OCI-LY7 (cell line): ENCODE measurements at regions not wholly inside any gene's neighbourhood (a gene's known extent, or its start where the extent isn't known, plus 50 kb on each side); places are given as distances from the start of the nearest gene placed in this dataset.

Source experiments
- EZH2phosphoT487 ChIP-seq: fragments of 200-600 bp; sonication (generic); IDR thresholded peaks from 2 replicates; pipeline ENCODE4 v1.6.1; 2018; ENCODE audit warnings: low read depth, borderline replicate concordance, mild to moderate bottlenecking, mixed run types, antibody characterized with exemption, low read length, moderate library complexity, mixed read lengths
- TF ChIP-seq, protein P1 (sequence below): fragments of 200-600 bp; sonication (generic); conservative IDR thresholded peaks from 2 replicates; pipeline ENCODE4 v1.5.1; 2014; ENCODE audit warnings: mild to moderate bottlenecking, antibody characterized with exemption, low read length, moderate library complexity, mixed read lengths

DNA sequence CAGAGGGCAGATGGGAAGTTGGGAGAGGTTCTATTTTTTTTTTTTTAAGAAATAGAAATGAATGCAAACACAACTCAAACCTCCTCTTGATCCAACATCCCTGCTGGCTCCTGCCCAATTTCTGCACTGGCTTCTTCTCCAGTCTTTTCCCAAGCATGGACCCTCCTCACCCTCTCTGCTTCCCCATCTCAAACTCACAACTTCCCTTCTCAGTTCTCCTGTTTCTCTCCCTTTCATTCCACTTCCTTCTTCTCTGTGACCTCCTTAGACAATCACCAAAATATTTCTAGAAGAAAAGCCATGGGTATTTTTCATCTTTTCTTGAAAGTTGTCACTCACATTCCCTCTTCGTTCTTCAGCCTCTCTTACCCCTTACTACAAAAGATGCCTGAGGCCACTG is 85.2 kb upstream of the VPREB1 start:
- TF ChIP-seq, protein P1, sequence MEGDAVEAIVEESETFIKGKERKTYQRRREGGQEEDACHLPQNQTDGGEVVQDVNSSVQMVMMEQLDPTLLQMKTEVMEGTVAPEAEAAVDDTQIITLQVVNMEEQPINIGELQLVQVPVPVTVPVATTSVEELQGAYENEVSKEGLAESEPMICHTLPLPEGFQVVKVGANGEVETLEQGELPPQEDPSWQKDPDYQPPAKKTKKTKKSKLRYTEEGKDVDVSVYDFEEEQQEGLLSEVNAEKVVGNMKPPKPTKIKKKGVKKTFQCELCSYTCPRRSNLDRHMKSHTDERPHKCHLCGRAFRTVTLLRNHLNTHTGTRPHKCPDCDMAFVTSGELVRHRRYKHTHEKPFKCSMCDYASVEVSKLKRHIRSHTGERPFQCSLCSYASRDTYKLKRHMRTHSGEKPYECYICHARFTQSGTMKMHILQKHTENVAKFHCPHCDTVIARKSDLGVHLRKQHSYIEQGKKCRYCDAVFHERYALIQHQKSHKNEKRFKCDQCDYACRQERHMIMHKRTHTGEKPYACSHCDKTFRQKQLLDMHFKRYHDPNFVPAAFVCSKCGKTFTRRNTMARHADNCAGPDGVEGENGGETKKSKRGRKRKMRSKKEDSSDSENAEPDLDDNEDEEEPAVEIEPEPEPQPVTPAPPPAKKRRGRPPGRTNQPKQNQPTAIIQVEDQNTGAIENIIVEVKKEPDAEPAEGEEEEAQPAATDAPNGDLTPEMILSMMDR = no peak
- TF ChIP-seq EZH2phosphoT487 = no peak
